Liver (tissue), 8 donors: ENCODE measurements at regions not wholly inside any gene's neighbourhood (a gene's known extent, or its start where the extent isn't known, plus 50 kb on each side); places are given as distances from the start of the nearest gene placed in this dataset.

Source experiments
- DNase-seq: peaks from one replicate; pipeline ENCODE4 v3.0.0-alpha.2; 2017; ENCODE audit warnings: low spot score
- H3K27ac ChIP-seq, 2 donors: one replicate each; pipeline ENCODE4 v1.7.0; 2013; ENCODE audit warnings: inconsistent platforms in 2 of 2, low read length in 2 of 2, control low read depth in 1 of 2, low read depth in 1 of 2, mild to moderate bottlenecking in 1 of 2
- H3K27me3 ChIP-seq, 4 donors: one replicate each; pipeline versions ENCODE4 v1.6.1 to v1.7.0; 2013; ENCODE audit warnings: low read length in 3 of 4, inconsistent platforms in 1 of 4, mild to moderate bottlenecking in 1 of 4, moderate library complexity in 1 of 4; ENCODE audit not compliant: control insufficient read depth in 4 of 4, insufficient read depth in 4 of 4
- H3K36me3 ChIP-seq, 4 donors: one replicate each; pipeline versions ENCODE4 v1.6.1 to v1.7.0; 2013; ENCODE audit warnings: low read length in 3 of 4, mild to moderate bottlenecking in 3 of 4, low read depth in 1 of 4, moderate library complexity in 1 of 4; ENCODE audit not compliant: control insufficient read depth in 4 of 4, insufficient read depth in 3 of 4
- H3K4me1 ChIP-seq, 4 donors: one replicate each; pipeline versions ENCODE4 v1.6.1 to v1.7.0; 2013; ENCODE audit warnings: low read length in 3 of 4, mild to moderate bottlenecking in 3 of 4, moderate library complexity in 1 of 4; ENCODE audit not compliant: control insufficient read depth in 4 of 4, insufficient read depth in 4 of 4
- H3K4me3 ChIP-seq, 3 donors: one replicate each; pipeline versions ENCODE4 v1.6.1 to v1.7.0; 2013; ENCODE audit warnings: low read length in 3 of 3, control low read depth in 1 of 3, low read depth in 1 of 3, mild to moderate bottlenecking in 1 of 3
- H3K9ac ChIP-seq, 2 donors: one replicate each; pipeline ENCODE4 v1.7.0; 2013; ENCODE audit warnings: low read length in 2 of 2, mild to moderate bottlenecking in 2 of 2, moderate library complexity in 2 of 2, control low read depth in 1 of 2, low read depth in 1 of 2
- H3K9me3 ChIP-seq, 4 donors: one replicate each; pipeline versions ENCODE4 v1.6.1 to v1.7.0; 2013; ENCODE audit warnings: low read length in 3 of 4; ENCODE audit not compliant: control insufficient read depth in 4 of 4
- EGR1 ChIP-seq, 2 donors: IDR thresholded peaks; 2 replicates each; pipeline ENCODE4 v1.6.1; 2016 to 2018; ENCODE audit warnings: antibody characterized with exemption in 2 of 2, low read depth in 2 of 2
- FOXA1 ChIP-seq: IDR thresholded peaks from 2 replicates; pipeline ENCODE4 v1.6.1; 2016; ENCODE audit warnings: antibody characterized with exemption
- FOXA2 ChIP-seq: IDR thresholded peaks from 2 replicates; pipeline ENCODE4 v1.6.1; 2016; ENCODE audit warnings: antibody characterized with exemption
- GABPA ChIP-seq, 2 donors: IDR thresholded peaks in 1 of 2; conservative IDR thresholded peaks in 1 of 2; 2 replicates each; pipeline ENCODE4 v1.6.1; 2016; ENCODE audit warnings: antibody characterized with exemption in 2 of 2, mild to moderate bottlenecking in 1 of 2, moderate library complexity in 1 of 2
- HNF4A ChIP-seq, 2 donors: conservative IDR thresholded peaks; 2 replicates each; pipeline ENCODE4 v1.6.1; 2016; ENCODE audit warnings: antibody characterized with exemption in 2 of 2, mild to moderate bottlenecking in 2 of 2
- HNF4G ChIP-seq: IDR thresholded peaks from 2 replicates; pipeline ENCODE4 v1.6.1; 2016; ENCODE audit warnings: antibody characterized with exemption
- JUND ChIP-seq, 2 donors: IDR thresholded peaks; 2 replicates each; pipeline ENCODE4 v1.6.1; 2016; ENCODE audit warnings: antibody characterized with exemption in 2 of 2
- NR2F2 ChIP-seq: IDR thresholded peaks from 2 replicates; pipeline ENCODE4 v1.6.1; 2016; ENCODE audit warnings: antibody characterized with exemption
- RXRA ChIP-seq, 2 donors: IDR thresholded peaks; 2 replicates each; pipeline ENCODE4 v1.6.1; 2017 to 2018; ENCODE audit warnings: antibody characterized with exemption in 2 of 2, mild to moderate bottlenecking in 1 of 2
- SP1 ChIP-seq: IDR thresholded peaks from 2 replicates; pipeline ENCODE4 v1.6.1; 2018; ENCODE audit warnings: antibody characterized with exemption, mild to moderate bottlenecking
- YY1 ChIP-seq: IDR thresholded peaks from 2 replicates; pipeline ENCODE4 v1.6.1; 2016; ENCODE audit warnings: antibody characterized with exemption, mild to moderate bottlenecking
- WGBS: extraction: QIAGEN DNeasy Blood & Tissue Kit; methylation state at CpG from one replicate; pipeline ENCODE4 v1.1.7; 2013; 5-methylcytosine and 5-hydroxymethylcytosine counted together
- TF ChIP-seq, protein P1 (sequence below): IDR thresholded peaks from 2 replicates; pipeline ENCODE4 v1.6.1; 2016; ENCODE audit warnings: antibody characterized with exemption
- TF ChIP-seq, protein P2 (sequence below): fragments of 150-350 bp; IDR thresholded peaks from 2 replicates; pipeline ENCODE4 v1.5.1; 2017; ENCODE audit warnings: improper control_type of control experiment, low read depth, low read length; ENCODE audit not compliant: missing input control
- TF ChIP-seq, protein P3 (sequence below): IDR thresholded peaks from 2 replicates; pipeline ENCODE4 v1.6.1; 2016; ENCODE audit warnings: antibody characterized with exemption
- donor health status: healthy.
- donor health status: healthy.
- donor health status: healthy.
- donor health status: healthy.
- donor health status: healthy.

DNA sequence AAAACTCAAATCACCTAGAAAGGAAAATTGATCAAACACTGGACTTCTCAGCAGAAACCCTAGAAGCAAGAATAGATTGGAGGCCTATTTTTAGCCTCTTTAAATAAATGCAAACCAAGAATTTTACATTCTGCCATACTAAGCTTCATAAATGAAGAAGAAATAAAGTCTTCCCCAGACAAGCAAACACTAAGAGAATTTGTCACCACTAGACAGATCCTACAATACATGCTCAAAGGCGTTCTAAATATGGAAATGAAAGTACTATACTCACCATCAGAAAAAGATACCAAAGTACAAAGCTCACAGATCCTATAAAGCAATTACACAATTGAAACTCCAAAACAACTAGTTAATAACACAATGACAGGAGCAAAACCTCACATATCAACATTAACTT is 578.1 kb downstream of the UQCRFS1 start:
- WGBS = 77% methylated on average over 1 of the region's 1 CpG
- H3K36me3 ChIP-seq = no peaks in the 10 kb centered on the region
- H3K27me3 ChIP-seq = no peaks in the 10 kb centered on the region
- TF ChIP-seq, protein P1, sequence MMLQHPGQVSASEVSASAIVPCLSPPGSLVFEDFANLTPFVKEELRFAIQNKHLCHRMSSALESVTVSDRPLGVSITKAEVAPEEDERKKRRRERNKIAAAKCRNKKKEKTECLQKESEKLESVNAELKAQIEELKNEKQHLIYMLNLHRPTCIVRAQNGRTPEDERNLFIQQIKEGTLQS = no peak
- TF ChIP-seq, protein P2, sequence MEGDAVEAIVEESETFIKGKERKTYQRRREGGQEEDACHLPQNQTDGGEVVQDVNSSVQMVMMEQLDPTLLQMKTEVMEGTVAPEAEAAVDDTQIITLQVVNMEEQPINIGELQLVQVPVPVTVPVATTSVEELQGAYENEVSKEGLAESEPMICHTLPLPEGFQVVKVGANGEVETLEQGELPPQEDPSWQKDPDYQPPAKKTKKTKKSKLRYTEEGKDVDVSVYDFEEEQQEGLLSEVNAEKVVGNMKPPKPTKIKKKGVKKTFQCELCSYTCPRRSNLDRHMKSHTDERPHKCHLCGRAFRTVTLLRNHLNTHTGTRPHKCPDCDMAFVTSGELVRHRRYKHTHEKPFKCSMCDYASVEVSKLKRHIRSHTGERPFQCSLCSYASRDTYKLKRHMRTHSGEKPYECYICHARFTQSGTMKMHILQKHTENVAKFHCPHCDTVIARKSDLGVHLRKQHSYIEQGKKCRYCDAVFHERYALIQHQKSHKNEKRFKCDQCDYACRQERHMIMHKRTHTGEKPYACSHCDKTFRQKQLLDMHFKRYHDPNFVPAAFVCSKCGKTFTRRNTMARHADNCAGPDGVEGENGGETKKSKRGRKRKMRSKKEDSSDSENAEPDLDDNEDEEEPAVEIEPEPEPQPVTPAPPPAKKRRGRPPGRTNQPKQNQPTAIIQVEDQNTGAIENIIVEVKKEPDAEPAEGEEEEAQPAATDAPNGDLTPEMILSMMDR = no peak
- no peak for TF ChIP-seq EGR1 (IDR thresholded peaks at IDR 0.05; ENCODE audit: low read depth in 2 of 2)
- TF ChIP-seq RXRA (IDR thresholded peaks at IDR 0.05) = no peak
- TF ChIP-seq JUND (IDR thresholded peaks at IDR 0.05) = no peak
- TF ChIP-seq SP1 = no peak
- no peak for TF ChIP-seq FOXA1
- TF ChIP-seq, protein P3, sequence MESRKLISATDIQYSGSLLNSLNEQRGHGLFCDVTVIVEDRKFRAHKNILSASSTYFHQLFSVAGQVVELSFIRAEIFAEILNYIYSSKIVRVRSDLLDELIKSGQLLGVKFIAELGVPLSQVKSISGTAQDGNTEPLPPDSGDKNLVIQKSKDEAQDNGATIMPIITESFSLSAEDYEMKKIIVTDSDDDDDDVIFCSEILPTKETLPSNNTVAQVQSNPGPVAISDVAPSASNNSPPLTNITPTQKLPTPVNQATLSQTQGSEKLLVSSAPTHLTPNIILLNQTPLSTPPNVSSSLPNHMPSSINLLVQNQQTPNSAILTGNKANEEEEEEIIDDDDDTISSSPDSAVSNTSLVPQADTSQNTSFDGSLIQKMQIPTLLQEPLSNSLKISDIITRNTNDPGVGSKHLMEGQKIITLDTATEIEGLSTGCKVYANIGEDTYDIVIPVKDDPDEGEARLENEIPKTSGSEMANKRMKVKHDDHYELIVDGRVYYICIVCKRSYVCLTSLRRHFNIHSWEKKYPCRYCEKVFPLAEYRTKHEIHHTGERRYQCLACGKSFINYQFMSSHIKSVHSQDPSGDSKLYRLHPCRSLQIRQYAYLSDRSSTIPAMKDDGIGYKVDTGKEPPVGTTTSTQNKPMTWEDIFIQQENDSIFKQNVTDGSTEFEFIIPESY = no peak
- TF ChIP-seq YY1 = no peak
- TF ChIP-seq HNF4A (conservative IDR thresholded peaks at IDR 0.05) = no peak
- no peak for TF ChIP-seq NR2F2
- H3K9ac ChIP-seq = no peak overlapping the region
- no peaks in the 10 kb centered on the region for H3K9me3 ChIP-seq
- no peak overlapping the region for H3K27ac ChIP-seq
- no peak for DNase-seq
- no peak overlapping the region for H3K4me3 ChIP-seq
- no peaks in the 10 kb centered on the region for H3K4me1 ChIP-seq

DNA sequence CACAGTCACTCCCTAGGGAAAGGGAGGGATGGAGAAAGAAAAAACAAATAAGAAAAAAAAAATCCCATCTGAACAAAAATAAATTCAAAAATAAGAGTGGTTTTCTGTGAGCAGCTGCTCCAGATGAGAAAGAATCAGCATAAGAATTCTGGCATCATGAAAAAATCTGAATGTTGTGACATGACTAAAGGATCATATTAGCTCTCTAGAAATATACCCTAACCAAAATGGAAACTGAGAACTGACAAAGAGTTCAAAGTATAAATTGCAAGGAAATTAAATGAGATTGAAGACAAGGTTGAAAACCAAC is 579.0 kb downstream of the UQCRFS1 start:
- Histone ChIP-seq H3K9me3 (no peaks in the 10 kb centered on the region), H3K27me3 (no peaks in the 10 kb centered on the region), H3K36me3 (no peaks in the 10 kb centered on the region), H3K9ac (no peak overlapping the region), H3K4me1 (no peaks in the 10 kb centered on the region), H3K4me3 (no peak overlapping the region), H3K27ac (no peak overlapping the region)
- TF ChIP-seq FOXA2 (no peak), GABPA (IDR thresholded peaks at IDR 0.05 in 1 of 2, conservative IDR thresholded peaks at IDR 0.05 in 1 of 2) (no peak), JUND (IDR thresholded peaks at IDR 0.05) (no peak), HNF4G (no peak), SP1 (no peak)
- TF ChIP-seq, protein P2 = no peak
- TF ChIP-seq, protein P1 = no peak
- DNase-seq = no peak
